ENCODE measurements at regions not wholly inside any gene's neighbourhood (a gene's known extent, or its start where the extent isn't known, plus 50 kb on each side); places are given as distances from the start of the nearest gene placed in this dataset.

- Histone ChIP-seq H3K9ac (ENCODE audit: low read length) (no peak overlapping the region), H3K4me2 (ENCODE audit: low read depth, low read length) (no peak overlapping the region), H3K79me2 (ENCODE audit: low read length) (no peaks in the 10 kb centered on the region), H3K27me3 (replicated peaks; ENCODE audit: insufficient read depth, low read length) (no peaks in the 10 kb centered on the region), H3K36me3 (replicated peaks; ENCODE audit: insufficient read depth, low read length) (no peaks in the 10 kb centered on the region), H3K27ac (ENCODE audit: low read length) (no peak overlapping the region), H3K9me3 (replicated peaks; ENCODE audit: insufficient read depth, low read length) (no peaks in the 10 kb centered on the region), H3K9me2 (replicated peaks; ENCODE audit: insufficient read depth, low read length) (no peaks in the 10 kb centered on the region), H3K4me1 (ENCODE audit: low read length) (no peaks in the 10 kb centered on the region), H3F3A (ENCODE audit: insufficient read depth, low read length) (no peaks in the 10 kb centered on the region), H4K20me1 (ENCODE audit: insufficient read depth, low read length) (no peaks in the 10 kb centered on the region), H3K4me3 (ENCODE audit: low read length) (no peak overlapping the region), H2AFZ (ENCODE audit: low read length) (no peak overlapping the region)
- no peak for DNase-seq
- TF ChIP-seq EZH2phosphoT487 (IDR thresholded peaks at IDR 0.05; ENCODE audit: low read length) (no peak), EZH2 (optimal IDR thresholded peaks at IDR 0.05; ENCODE audit: low read depth, low read length) (no peak), CTCF (IDR thresholded peaks at IDR 0.05; ENCODE audit: low read length) (no peak)
Observed at GRCh38 chr3:159323848-159324247, 522.0 kb downstream of the MFSD1 start.

GRCh38 chr3:159326998-159327397 is 525.1 kb downstream of the MFSD1 start:
- no peak for TF ChIP-seq EZH2phosphoT487 (IDR thresholded peaks at IDR 0.05; ENCODE audit: low read length)
- no peak for TF ChIP-seq CTCF (IDR thresholded peaks at IDR 0.05; ENCODE audit: low read length)
- TF ChIP-seq EZH2 (optimal IDR thresholded peaks at IDR 0.05; ENCODE audit: low read depth, low read length), result no peak
- Histone ChIP-seq H3K9me2 (replicated peaks; ENCODE audit: insufficient read depth, low read length) (no peaks in the 10 kb centered on the region), H4K20me1 (ENCODE audit: insufficient read depth, low read length) (no peaks in the 10 kb centered on the region), H3K4me2 (ENCODE audit: low read depth, low read length) (no peak overlapping the region), H3K4me1 (ENCODE audit: low read length) (no peaks in the 10 kb centered on the region), H3K27ac (ENCODE audit: low read length) (no peak overlapping the region), H3K9ac (ENCODE audit: low read length) (no peak overlapping the region), H3K36me3 (replicated peaks; ENCODE audit: insufficient read depth, low read length) (no peaks in the 10 kb centered on the region), H3K79me2 (ENCODE audit: low read length) (no peaks in the 10 kb centered on the region), H3F3A (ENCODE audit: insufficient read depth, low read length) (no peaks in the 10 kb centered on the region), H3K4me3 (ENCODE audit: low read length) (no peak overlapping the region), H3K9me3 (replicated peaks; ENCODE audit: insufficient read depth, low read length) (no peaks in the 10 kb centered on the region), H3K27me3 (replicated peaks; ENCODE audit: insufficient read depth, low read length) (no peaks in the 10 kb centered on the region), H2AFZ (ENCODE audit: low read length) (no peak overlapping the region)
- DNase-seq, result no peak

- H3K36me3 ChIP-seq (replicated peaks; ENCODE audit: insufficient read depth, low read length), result no peaks in the 10 kb centered on the region
- no peaks in the 10 kb centered on the region for H3K79me2 ChIP-seq (ENCODE audit: low read length)
- no peak overlapping the region for H3K27ac ChIP-seq (ENCODE audit: low read length)
- no peaks in the 10 kb centered on the region for H4K20me1 ChIP-seq (ENCODE audit: insufficient read depth, low read length)
- H3K9me2 ChIP-seq (replicated peaks; ENCODE audit: insufficient read depth, low read length), result no peaks in the 10 kb centered on the region
- DNase-seq, result no peak
- no peaks in the 10 kb centered on the region for H3F3A ChIP-seq (ENCODE audit: insufficient read depth, low read length)
- no peak overlapping the region for H3K4me2 ChIP-seq (ENCODE audit: low read depth, low read length)
- no peak for TF ChIP-seq EZH2phosphoT487 (IDR thresholded peaks at IDR 0.05; ENCODE audit: low read length)
- H3K9me3 ChIP-seq (replicated peaks; ENCODE audit: insufficient read depth, low read length), result no peaks in the 10 kb centered on the region
- H3K27me3 ChIP-seq (replicated peaks; ENCODE audit: insufficient read depth, low read length), result no peaks in the 10 kb centered on the region
- no peak overlapping the region for H3K4me3 ChIP-seq (ENCODE audit: low read length)
- no peaks in the 10 kb centered on the region for H3K4me1 ChIP-seq (ENCODE audit: low read length)
- no peak overlapping the region for H3K9ac ChIP-seq (ENCODE audit: low read length)
- H2AFZ ChIP-seq (ENCODE audit: low read length), result no peak overlapping the region
Observed at GRCh38 chr3:159332535-159333099, 530.8 kb downstream of the MFSD1 start.

- Histone ChIP-seq H3K9ac (ENCODE audit: low read length) (no peak overlapping the region), H3K4me2 (ENCODE audit: low read depth, low read length) (no peak overlapping the region), H3K9me3 (replicated peaks; ENCODE audit: insufficient read depth, low read length) (no peaks in the 10 kb centered on the region), H3K27me3 (replicated peaks; ENCODE audit: insufficient read depth, low read length) (no peaks in the 10 kb centered on the region), H4K20me1 (ENCODE audit: insufficient read depth, low read length) (no peaks in the 10 kb centered on the region), H2AFZ (ENCODE audit: low read length) (no peak overlapping the region), H3K9me2 (replicated peaks; ENCODE audit: insufficient read depth, low read length) (no peaks in the 10 kb centered on the region), H3F3A (ENCODE audit: insufficient read depth, low read length) (no peaks in the 10 kb centered on the region), H3K27ac (ENCODE audit: low read length) (no peak overlapping the region), H3K36me3 (replicated peaks; ENCODE audit: insufficient read depth, low read length) (no peaks in the 10 kb centered on the region), H3K4me1 (ENCODE audit: low read length) (no peaks in the 10 kb centered on the region), H3K79me2 (ENCODE audit: low read length) (no peaks in the 10 kb centered on the region), H3K4me3 (ENCODE audit: low read length) (no peak overlapping the region)
- TF ChIP-seq EZH2 (optimal IDR thresholded peaks at IDR 0.05; ENCODE audit: low read depth, low read length) (no peak), EZH2phosphoT487 (IDR thresholded peaks at IDR 0.05; ENCODE audit: low read length) (no peak), CTCF (IDR thresholded peaks at IDR 0.05; ENCODE audit: low read length) (no peak)
- no peak for DNase-seq
Observed at GRCh38 chr3:159339131-159339530, 537.3 kb downstream of the MFSD1 start.

All from MM.1S (cell line).